Activated naive CD8-positive, alpha-beta T cell treated with anti-CD3 and anti-CD28 coated beads, Interleukin-2, amount 10 ng/mL, durations not matched to agents 7 days and 5 days (primary cell): ENCODE measurements at regions not wholly inside any gene's neighbourhood (a gene's known extent, or its start where the extent isn't known, plus 50 kb on each side); places are given as distances from the start of the nearest gene placed in this dataset.

Experiments
- ATAC-seq: fragments of 150-1000 bp; cut with Tn5 transposase; one replicate; pipeline ENCODE4 v1.10.0; 2021; ENCODE audit warnings: low read depth, moderate library complexity
- POLR2A ChIA-PET: fragments of 350-600 bp; sonication (Branson Sonifier 250); formaldehyde crosslinking; loops from one replicate; lab custom pipeline; 2021; ENCODE audit warnings: antibody characterized with exemption; lab: Charles Lee
- DNase-seq: peaks from one replicate; pipeline ENCODE4 v3.0.0; 2021
- H3K27ac Mint-ChIP-seq: one replicate; pipeline ENCODE4 v1.8.0; 2022; ENCODE audit warnings: mild to moderate bottlenecking, mixed read lengths
- H3K27me3 Mint-ChIP-seq: one replicate; pipeline ENCODE4 v1.8.0; 2022; ENCODE audit warnings: mild to moderate bottlenecking, moderate library complexity, mixed read lengths
- H3K36me3 Mint-ChIP-seq: one replicate; pipeline ENCODE4 v1.8.0; 2021; ENCODE audit warnings: mild to moderate bottlenecking, mixed read lengths
- H3K4me1 Mint-ChIP-seq: one replicate; pipeline ENCODE4 v1.8.0; 2021; ENCODE audit warnings: mixed read lengths
- H3K4me3 Mint-ChIP-seq: one replicate; pipeline ENCODE4 v1.8.0; 2022; ENCODE audit warnings: mild to moderate bottlenecking, moderate library complexity, mixed read lengths
- H3K9me3 Mint-ChIP-seq: one replicate; pipeline ENCODE4 v1.8.0; 2021; ENCODE audit warnings: mixed read lengths

- no peak overlapping the region for H3K27ac Mint-ChIP-seq
- H3K27me3 Mint-ChIP-seq: no peaks in the 10 kb centered on the region
- DNase-seq (no peak), ATAC-seq (no peak)
- no peaks in the 10 kb centered on the region for H3K4me1 Mint-ChIP-seq
- POLR2A ChIA-PET: no interaction called here
- no peaks in the 10 kb centered on the region for H3K36me3 Mint-ChIP-seq
- H3K9me3 Mint-ChIP-seq: no peaks in the 10 kb centered on the region
- H3K4me3 Mint-ChIP-seq: no peak overlapping the region
Observed at GRCh38 chr1:221137666-221138065, 258.4 kb downstream of the HLX start.

GRCh38 chr1:221138516-221138915 is 259.3 kb downstream of the HLX start:
- no peak overlapping the region for H3K4me3 Mint-ChIP-seq
- no peaks in the 10 kb centered on the region for H3K36me3 Mint-ChIP-seq
- DNase-seq (no peak), ATAC-seq (no peak)
- no peaks in the 10 kb centered on the region for H3K27me3 Mint-ChIP-seq
- no peak overlapping the region for H3K27ac Mint-ChIP-seq
- H3K4me1 Mint-ChIP-seq: no peaks in the 10 kb centered on the region
- POLR2A ChIA-PET: no interaction called here
- H3K9me3 Mint-ChIP-seq: no peaks in the 10 kb centered on the region

GRCh38 chr1:221139991-221140390 is 260.7 kb downstream of the HLX start:
- H3K27me3 Mint-ChIP-seq: no peaks in the 10 kb centered on the region
- H3K27ac Mint-ChIP-seq: no peak overlapping the region
- no peaks in the 10 kb centered on the region for H3K9me3 Mint-ChIP-seq
- H3K4me1 Mint-ChIP-seq: no peaks in the 10 kb centered on the region
- ATAC-seq (no peak), DNase-seq (no peak)
- no peak overlapping the region for H3K4me3 Mint-ChIP-seq
- POLR2A ChIA-PET: no interaction called here
- H3K36me3 Mint-ChIP-seq: no peaks in the 10 kb centered on the region

- Mint-ChIP-seq H3K4me1 (no peaks in the 10 kb centered on the region), H3K27me3 (no peaks in the 10 kb centered on the region), H3K27ac (no peak overlapping the region), H3K36me3 (no peaks in the 10 kb centered on the region), H3K9me3 (no peaks in the 10 kb centered on the region), H3K4me3 (no peak overlapping the region)
- POLR2A ChIA-PET: no interaction called here
- DNase-seq (no peak), ATAC-seq (no peak)
Observed at GRCh38 chr1:221141096-221141495, 261.9 kb downstream of the HLX start.

- ATAC-seq (no peak), DNase-seq (no peak)
- POLR2A ChIA-PET: no interaction called here
- H3K9me3 Mint-ChIP-seq: no peaks in the 10 kb centered on the region
- H3K27me3 Mint-ChIP-seq: no peaks in the 10 kb centered on the region
- H3K27ac Mint-ChIP-seq: no peak overlapping the region
- no peaks in the 10 kb centered on the region for H3K4me1 Mint-ChIP-seq
- H3K36me3 Mint-ChIP-seq: no peaks in the 10 kb centered on the region
- no peak overlapping the region for H3K4me3 Mint-ChIP-seq
Observed at GRCh38 chr1:221141606-221142285, 262.5 kb downstream of the HLX start.

- Mint-ChIP-seq H3K4me3 (no peak overlapping the region), H3K27ac (no peak overlapping the region), H3K4me1 (no peaks in the 10 kb centered on the region), H3K27me3 (no peaks in the 10 kb centered on the region), H3K9me3 (no peaks in the 10 kb centered on the region), H3K36me3 (no peaks in the 10 kb centered on the region)
- POLR2A ChIA-PET: no interaction called here
- DNase-seq (no peak), ATAC-seq (no peak)
Observed at GRCh38 chr1:221148660-221149059, 269.4 kb downstream of the HLX start.

- POLR2A ChIA-PET: no interaction called here
- no peak overlapping the region for H3K27ac Mint-ChIP-seq
- H3K4me3 Mint-ChIP-seq: no peak overlapping the region
- DNase-seq (no peak), ATAC-seq (no peak)
- no peaks in the 10 kb centered on the region for H3K4me1 Mint-ChIP-seq
- no peaks in the 10 kb centered on the region for H3K36me3 Mint-ChIP-seq
- no peaks in the 10 kb centered on the region for H3K9me3 Mint-ChIP-seq
- H3K27me3 Mint-ChIP-seq: no peaks in the 10 kb centered on the region
Observed at GRCh38 chr1:221149111-221149510, 269.9 kb downstream of the HLX start.

GRCh38 chr1:221149555-221150075 is 270.4 kb downstream of the HLX start:
- POLR2A ChIA-PET: no interaction called here
- ATAC-seq (no peak), DNase-seq (no peak)
- Mint-ChIP-seq H3K4me3 (no peak overlapping the region), H3K27me3 (no peaks in the 10 kb centered on the region), H3K9me3 (no peaks in the 10 kb centered on the region), H3K4me1 (no peaks in the 10 kb centered on the region), H3K36me3 (no peaks in the 10 kb centered on the region), H3K27ac (no peak overlapping the region)

GRCh38 chr1:221150996-221151395 is 271.8 kb downstream of the HLX start:
- Mint-ChIP-seq H3K27ac (no peak overlapping the region), H3K27me3 (no peaks in the 10 kb centered on the region), H3K4me1 (no peaks in the 10 kb centered on the region), H3K9me3 (no peaks in the 10 kb centered on the region), H3K4me3 (no peak overlapping the region), H3K36me3 (no peaks in the 10 kb centered on the region)
- POLR2A ChIA-PET: no interaction called here
- no peak for DNase-seq
- ATAC-seq: no peak

- Mint-ChIP-seq H3K4me1 (no peaks in the 10 kb centered on the region), H3K4me3 (no peak overlapping the region), H3K9me3 (no peaks in the 10 kb centered on the region), H3K27me3 (no peaks in the 10 kb centered on the region), H3K27ac (no peak overlapping the region), H3K36me3 (no peaks in the 10 kb centered on the region)
- POLR2A ChIA-PET: no interaction called here
- DNase-seq (no peak), ATAC-seq (no peak)
Observed at GRCh38 chr1:221154932-221155331, 275.7 kb downstream of the HLX start.

- POLR2A ChIA-PET: no interaction called here
- no peak for ATAC-seq
- H3K4me3 Mint-ChIP-seq: no peak overlapping the region
Observed at GRCh38 chr1:221157026-221157761, 278.0 kb downstream of the HLX start.

GRCh38 chr1:221159608-221160007 is 280.4 kb downstream of the HLX start:
- no peaks in the 10 kb centered on the region for H3K36me3 Mint-ChIP-seq
- no peak overlapping the region for H3K27ac Mint-ChIP-seq
- H3K27me3 Mint-ChIP-seq: peaks cover 2% of the 10 kb centered on the region
- H3K4me1 Mint-ChIP-seq: no peaks in the 10 kb centered on the region
- no peaks in the 10 kb centered on the region for H3K9me3 Mint-ChIP-seq
- no peak for ATAC-seq
- POLR2A ChIA-PET: no interaction called here
- no peak overlapping the region for H3K4me3 Mint-ChIP-seq
- DNase-seq: no peak

More at GRCh38 chr1:221157026-221157761, 278.0 kb downstream of the HLX start:
- Mint-ChIP-seq H3K4me1 (no peaks in the 10 kb centered on the region), H3K27me3 (peaks cover 2% of the 10 kb centered on the region), H3K27ac (no peak overlapping the region), H3K9me3 (no peaks in the 10 kb centered on the region), H3K36me3 (no peaks in the 10 kb centered on the region)
- no peak for DNase-seq

GRCh38 chr1:221161571-221162041 is 282.4 kb downstream of the HLX start:
- POLR2A ChIA-PET: no interaction called here
- H3K36me3 Mint-ChIP-seq: no peaks in the 10 kb centered on the region
- no peak overlapping the region for H3K4me3 Mint-ChIP-seq
- no peak for ATAC-seq
- DNase-seq: no peak
- peaks cover 2% of the 10 kb centered on the region for H3K27me3 Mint-ChIP-seq
- no peak overlapping the region for H3K27ac Mint-ChIP-seq
- H3K4me1 Mint-ChIP-seq: no peaks in the 10 kb centered on the region
- no peaks in the 10 kb centered on the region for H3K9me3 Mint-ChIP-seq

GRCh38 chr1:221162352-221162751 is 283.1 kb downstream of the HLX start:
- POLR2A ChIA-PET: no interaction called here
- no peaks in the 10 kb centered on the region for H3K4me1 Mint-ChIP-seq
- H3K9me3 Mint-ChIP-seq: no peaks in the 10 kb centered on the region
- no peak overlapping the region for H3K27ac Mint-ChIP-seq
- no peaks in the 10 kb centered on the region for H3K36me3 Mint-ChIP-seq
- DNase-seq (no peak), ATAC-seq (no peak)
- no peak overlapping the region for H3K4me3 Mint-ChIP-seq
- H3K27me3 Mint-ChIP-seq: peaks cover 5% of the 10 kb centered on the region
